ENCODE measurements at regions not wholly inside any gene's neighbourhood (a gene's known extent, or its start where the extent isn't known, plus 50 kb on each side); places are given as distances from the start of the nearest gene placed in this dataset.

DNA sequence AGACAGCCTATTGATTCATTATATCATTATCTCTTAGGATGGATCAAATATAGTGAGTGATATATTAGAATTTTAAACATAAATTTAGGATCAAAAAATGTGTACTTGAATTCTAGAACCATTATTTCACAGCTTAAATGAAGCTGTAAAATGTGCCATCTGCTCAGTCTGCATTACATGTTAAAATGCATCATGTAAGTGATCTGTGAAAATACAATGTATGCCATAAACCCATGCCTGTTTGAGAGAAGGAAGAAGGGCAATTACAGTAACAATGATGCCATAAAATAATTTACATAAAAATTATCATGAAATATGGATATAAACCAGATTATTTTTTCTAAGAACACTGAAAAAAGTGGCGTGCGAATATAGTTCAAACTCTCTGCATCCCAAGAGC is 1066.0 kb upstream of the ADGRL4 start:
- TF ChIP-seq, protein P1, sequence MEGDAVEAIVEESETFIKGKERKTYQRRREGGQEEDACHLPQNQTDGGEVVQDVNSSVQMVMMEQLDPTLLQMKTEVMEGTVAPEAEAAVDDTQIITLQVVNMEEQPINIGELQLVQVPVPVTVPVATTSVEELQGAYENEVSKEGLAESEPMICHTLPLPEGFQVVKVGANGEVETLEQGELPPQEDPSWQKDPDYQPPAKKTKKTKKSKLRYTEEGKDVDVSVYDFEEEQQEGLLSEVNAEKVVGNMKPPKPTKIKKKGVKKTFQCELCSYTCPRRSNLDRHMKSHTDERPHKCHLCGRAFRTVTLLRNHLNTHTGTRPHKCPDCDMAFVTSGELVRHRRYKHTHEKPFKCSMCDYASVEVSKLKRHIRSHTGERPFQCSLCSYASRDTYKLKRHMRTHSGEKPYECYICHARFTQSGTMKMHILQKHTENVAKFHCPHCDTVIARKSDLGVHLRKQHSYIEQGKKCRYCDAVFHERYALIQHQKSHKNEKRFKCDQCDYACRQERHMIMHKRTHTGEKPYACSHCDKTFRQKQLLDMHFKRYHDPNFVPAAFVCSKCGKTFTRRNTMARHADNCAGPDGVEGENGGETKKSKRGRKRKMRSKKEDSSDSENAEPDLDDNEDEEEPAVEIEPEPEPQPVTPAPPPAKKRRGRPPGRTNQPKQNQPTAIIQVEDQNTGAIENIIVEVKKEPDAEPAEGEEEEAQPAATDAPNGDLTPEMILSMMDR (IDR thresholded peaks at IDR 0.05; ENCODE audit: insufficient read depth, low read length) = no peak
- TF ChIP-seq POLR2AphosphoS5 (IDR thresholded peaks at IDR 0.05; ENCODE audit: low read depth) = no peak
